Prostate gland (tissue), 2 donors: ENCODE measurements at regions not wholly inside any gene's neighbourhood (a gene's known extent, or its start where the extent isn't known, plus 50 kb on each side); places are given as distances from the start of the nearest gene placed in this dataset.

ENCODE experiments used
- DNase-seq: peaks from one replicate; pipeline ENCODE4 v3.0.0-alpha.2; 2019; ENCODE audit warnings: low spot score
- H3K27ac ChIP-seq, 2 donors: fragments of 200-600 bp; sonication (generic); 2 replicates each; pipeline ENCODE4 v1.5.1; 2017 to 2019
- H3K27me3 ChIP-seq: fragments of 200-600 bp; sonication (generic); replicated peaks from 2 replicates; pipeline ENCODE4 v1.5.1; 2019; ENCODE audit not compliant: insufficient read depth
- H3K36me3 ChIP-seq, 2 donors: fragments of 200-600 bp; sonication (generic); 1 replicate in 1 of 2; 2 replicates in 1 of 2; pipeline versions ENCODE4 v1.5.1 to v1.8.1; 2017 to 2019
- H3K4me1 ChIP-seq: fragments of 200-600 bp; sonication (generic); replicated peaks from 2 replicates; pipeline ENCODE4 v1.5.1; 2019
- H3K4me3 ChIP-seq, 2 donors: fragments of 200-600 bp; sonication (generic); 2 replicates each; pipeline ENCODE4 v1.5.1; 2017 to 2019
- H3K9me3 ChIP-seq: fragments of 200-600 bp; sonication (generic); 2 replicates; pipeline ENCODE4 v1.5.1; 2017
- POLR2A ChIP-seq: fragments of 450-650 bp; IDR thresholded peaks from one replicate; pipeline ENCODE4 v1.6.1; 2016; ENCODE audit warnings: antibody characterized with exemption, mild to moderate bottlenecking
- POLR2AphosphoS5 ChIP-seq: sonication (generic); formaldehyde crosslinking; IDR thresholded peaks from one replicate; pipeline ENCODE4 v1.6.1; 2017; ENCODE audit warnings: antibody characterized with exemption
- WGBS: methylation state at CpG from one replicate; pipeline ENCODE4 v1.1.5; 2018; 5-methylcytosine and 5-hydroxymethylcytosine counted together
- intact Hi-C: fragments of 100-400 bp; cut with DNase I; formaldehyde crosslinking; loops from one replicate; pipeline ENCODE4 v1.14.2; 2022
- TF ChIP-seq, protein P1 (sequence below), 4 experiments: fragments of 200-600 bp in 2 of 4; fragments of 450-650 bp in 2 of 4; sonication (generic) in 2 of 4; IDR thresholded peaks; 1 replicate in 3 of 4; 2 replicates in 1 of 4; pipeline ENCODE4 v1.5.1; 2016 to 2019; ENCODE audit warnings: antibody characterized with exemption in 4 of 4, mild to moderate bottlenecking in 2 of 4, moderate library complexity in 2 of 4

DNA sequence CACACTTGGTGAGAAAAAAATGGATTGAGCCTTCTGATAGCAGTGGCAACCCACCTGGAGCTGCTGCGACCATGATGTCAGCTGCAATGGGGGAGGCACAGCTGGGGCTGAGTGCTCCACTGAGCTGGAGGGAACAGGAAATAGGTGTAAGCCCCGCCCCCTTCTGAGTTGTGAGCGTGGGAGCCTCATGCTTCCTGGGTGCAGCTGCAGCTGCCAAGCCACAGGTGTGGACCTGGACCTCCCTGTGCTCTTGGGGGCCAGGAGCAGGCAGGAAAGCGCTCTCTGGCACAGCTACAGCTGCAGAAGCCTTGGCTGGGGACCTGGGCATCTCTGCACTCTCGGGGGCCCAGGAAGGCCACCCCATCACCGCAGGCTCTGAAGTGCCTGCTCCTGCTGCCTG, 970.6 kb downstream of the DCDC2C start:
- Histone ChIP-seq H3K27ac (no peak overlapping the region), H3K9me3 (no peaks in the 10 kb centered on the region), H3K27me3 (no peaks in the 10 kb centered on the region), H3K36me3 (no peaks in the 10 kb centered on the region), H3K4me1 (no peaks in the 10 kb centered on the region), H3K4me3 (no peak overlapping the region)
- DNase-seq, result no peak
- 89% methylated on average over 6 of the region's 6 CpGs for WGBS
- intact Hi-C loops, result no loop called here
- TF ChIP-seq POLR2AphosphoS5 (no peak), POLR2A (no peak)
- TF ChIP-seq, protein P1, sequence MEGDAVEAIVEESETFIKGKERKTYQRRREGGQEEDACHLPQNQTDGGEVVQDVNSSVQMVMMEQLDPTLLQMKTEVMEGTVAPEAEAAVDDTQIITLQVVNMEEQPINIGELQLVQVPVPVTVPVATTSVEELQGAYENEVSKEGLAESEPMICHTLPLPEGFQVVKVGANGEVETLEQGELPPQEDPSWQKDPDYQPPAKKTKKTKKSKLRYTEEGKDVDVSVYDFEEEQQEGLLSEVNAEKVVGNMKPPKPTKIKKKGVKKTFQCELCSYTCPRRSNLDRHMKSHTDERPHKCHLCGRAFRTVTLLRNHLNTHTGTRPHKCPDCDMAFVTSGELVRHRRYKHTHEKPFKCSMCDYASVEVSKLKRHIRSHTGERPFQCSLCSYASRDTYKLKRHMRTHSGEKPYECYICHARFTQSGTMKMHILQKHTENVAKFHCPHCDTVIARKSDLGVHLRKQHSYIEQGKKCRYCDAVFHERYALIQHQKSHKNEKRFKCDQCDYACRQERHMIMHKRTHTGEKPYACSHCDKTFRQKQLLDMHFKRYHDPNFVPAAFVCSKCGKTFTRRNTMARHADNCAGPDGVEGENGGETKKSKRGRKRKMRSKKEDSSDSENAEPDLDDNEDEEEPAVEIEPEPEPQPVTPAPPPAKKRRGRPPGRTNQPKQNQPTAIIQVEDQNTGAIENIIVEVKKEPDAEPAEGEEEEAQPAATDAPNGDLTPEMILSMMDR (IDR thresholded peaks at IDR 0.05), result no peak

DNA sequence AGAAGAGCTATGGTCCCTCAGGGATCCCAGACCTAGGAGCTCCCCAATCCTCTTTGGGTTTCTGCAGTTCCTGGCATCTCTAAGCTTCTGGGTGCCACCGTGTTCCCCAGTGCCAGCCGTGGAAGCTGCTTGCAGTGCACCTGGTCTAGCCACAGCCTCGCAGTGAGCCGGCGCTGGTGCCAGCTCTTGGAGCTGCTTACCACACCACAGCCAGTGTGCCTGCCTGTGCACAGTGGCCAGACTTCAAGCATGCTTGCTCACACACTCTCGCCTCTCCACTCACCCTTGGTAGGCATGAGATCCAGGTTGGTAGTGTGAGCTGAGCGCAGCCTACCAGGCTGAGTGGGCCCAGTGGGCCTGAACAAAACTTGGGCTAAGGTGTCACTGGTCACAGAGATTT, 971.9 kb downstream of the DCDC2C start:
- H3K4me3 ChIP-seq, result no peak overlapping the region
- no peaks in the 10 kb centered on the region for H3K36me3 ChIP-seq
- no peaks in the 10 kb centered on the region for H3K4me1 ChIP-seq
- no peak for DNase-seq
- TF ChIP-seq POLR2AphosphoS5, result no peak
- TF ChIP-seq, protein P1 (IDR thresholded peaks at IDR 0.05), result no peak
- no peak for TF ChIP-seq POLR2A
- intact Hi-C loops, result no loop called here
- no peaks in the 10 kb centered on the region for H3K27me3 ChIP-seq
- no peaks in the 10 kb centered on the region for H3K9me3 ChIP-seq
- H3K27ac ChIP-seq, result no peak overlapping the region
- WGBS, result 98% methylated on average over 7 of the region's 7 CpGs

DNA sequence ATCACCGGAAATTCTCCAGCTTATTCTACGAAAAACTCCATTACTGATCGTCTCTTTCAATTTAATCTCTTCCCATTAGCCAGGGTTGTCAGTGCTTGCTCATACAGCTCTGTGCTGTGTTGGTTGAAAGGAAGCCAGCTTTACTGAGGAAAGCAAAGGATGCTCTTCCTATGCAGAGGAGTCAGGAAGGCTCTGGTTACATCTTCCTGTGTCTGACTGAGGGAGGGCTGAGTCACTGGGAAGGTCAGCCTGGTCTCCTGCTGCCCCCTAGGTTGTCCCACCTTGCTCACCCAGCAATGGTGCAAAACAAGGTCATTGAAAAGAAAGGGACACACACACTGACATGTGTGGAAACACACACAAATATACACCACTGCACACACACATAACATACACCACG, 975.6 kb downstream of the DCDC2C start:
- no peak for TF ChIP-seq POLR2AphosphoS5
- TF ChIP-seq, protein P1 (IDR thresholded peaks at IDR 0.05), result no peak
- TF ChIP-seq POLR2A, result no peak
- intact Hi-C loops, result no loop called here
- no peak overlapping the region for H3K27ac ChIP-seq
- H3K4me1 ChIP-seq, result no peaks in the 10 kb centered on the region
- no peak overlapping the region for H3K4me3 ChIP-seq
- no peak for DNase-seq
- H3K27me3 ChIP-seq, result no peaks in the 10 kb centered on the region
- H3K36me3 ChIP-seq, result no peaks in the 10 kb centered on the region
- H3K9me3 ChIP-seq, result no peaks in the 10 kb centered on the region
- 72% methylated on average over 4 of the region's 4 CpGs for whole genome bisulfite sequencing

DNA sequence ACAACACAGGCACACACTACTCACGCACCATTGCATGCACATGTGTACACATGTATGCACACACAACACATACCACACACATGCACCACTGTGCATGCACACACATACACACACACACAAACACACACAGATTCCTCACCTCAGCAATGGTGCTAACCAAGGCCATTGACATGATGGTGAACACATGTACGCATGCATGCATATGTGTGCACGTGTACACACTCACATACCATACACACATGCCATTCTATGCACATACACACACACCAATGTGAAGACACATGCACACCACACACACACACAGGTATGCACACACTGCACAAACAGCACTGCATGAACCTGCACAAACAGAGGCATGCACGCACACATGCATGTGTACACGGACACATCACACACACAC, 976.0 kb downstream of the DCDC2C start:
- Histone ChIP-seq H3K36me3 (no peaks in the 10 kb centered on the region), H3K27ac (no peak overlapping the region), H3K9me3 (no peaks in the 10 kb centered on the region), H3K4me3 (no peak overlapping the region), H3K4me1 (no peaks in the 10 kb centered on the region), H3K27me3 (no peaks in the 10 kb centered on the region)
- TF ChIP-seq, protein P1 (IDR thresholded peaks at IDR 0.05), result no peak
- TF ChIP-seq POLR2AphosphoS5 (no peak), POLR2A (no peak)
- no peak for DNase-seq
- WGBS, result 93% methylated on average over 5 of the region's 5 CpGs
- intact Hi-C loops, result no loop called here

DNA sequence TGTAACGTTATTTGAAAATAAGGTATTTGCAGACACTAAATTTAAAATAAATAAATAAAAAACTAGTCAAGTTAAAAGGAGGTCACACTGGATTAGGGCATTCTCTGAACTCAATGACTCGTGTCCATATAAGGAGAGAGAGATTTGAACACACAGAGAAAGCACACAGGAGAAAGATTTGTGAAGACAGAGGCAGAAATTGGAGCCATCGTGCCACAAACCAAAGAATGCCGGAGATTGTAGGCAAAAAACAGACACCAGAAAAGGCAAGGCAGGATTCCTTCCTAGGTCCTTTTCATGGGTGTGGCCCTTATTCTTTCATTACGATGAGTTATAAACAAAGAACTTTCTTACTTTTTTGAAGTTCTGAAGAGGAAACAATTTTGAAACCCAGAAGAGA, 981.5 kb downstream of the DCDC2C start:
- no peaks in the 10 kb centered on the region for H3K9me3 ChIP-seq
- no peaks in the 10 kb centered on the region for H3K4me1 ChIP-seq
- 55% methylated on average over 5 of the region's 5 CpGs for WGBS
- no peaks in the 10 kb centered on the region for H3K36me3 ChIP-seq
- no peak for TF ChIP-seq POLR2AphosphoS5
- no peak for TF ChIP-seq POLR2A
- TF ChIP-seq, protein P1 (IDR thresholded peaks at IDR 0.05), result no peak
- no peak overlapping the region for H3K27ac ChIP-seq
- intact Hi-C loops, result no loop called here
- H3K27me3 ChIP-seq, result no peaks in the 10 kb centered on the region
- H3K4me3 ChIP-seq, result no peak overlapping the region
- DNase-seq, result no peak
